ENCODE measurements at regions not wholly inside any gene's neighbourhood (a gene's known extent, or its start where the extent isn't known, plus 50 kb on each side); places are given as distances from the start of the nearest gene placed in this dataset.

DNA sequence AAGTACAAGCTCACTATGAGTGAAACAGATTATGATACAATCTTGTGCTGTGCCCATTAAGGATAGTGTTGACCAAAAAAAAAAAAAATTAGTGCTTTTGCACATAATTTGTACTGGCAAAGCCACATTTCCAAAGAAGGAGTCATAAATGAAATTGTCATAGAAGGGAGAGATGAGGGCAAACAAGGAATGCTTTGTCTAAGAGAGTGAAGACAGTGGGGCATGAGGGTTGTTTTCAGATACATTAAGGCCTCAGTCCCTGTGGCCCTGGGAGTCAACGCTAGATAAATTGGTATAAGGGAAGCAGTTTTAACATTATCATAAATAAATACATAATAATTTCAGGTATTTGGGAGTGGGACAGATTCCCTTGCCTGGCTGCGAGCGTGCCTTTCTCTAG lies 267.5 kb upstream of the PRKCQ start:
- H3K36me3 Mint-ChIP-seq (ENCODE audit: low read depth): peaks cover 3% of the 10 kb centered on the region
- H3K9me3 Mint-ChIP-seq: peaks cover 23% of the 10 kb centered on the region
- Histone ChIP-seq H3K36me3 (ENCODE audit: control insufficient read depth, insufficient read depth, low read length) (no peaks in the 10 kb centered on the region), H3K4me1 (ENCODE audit: control insufficient read depth, insufficient read depth, low read length) (no peaks in the 10 kb centered on the region), H3K9ac (ENCODE audit: extremely low read depth, low read length, poor library complexity, severe bottlenecking) (no peak overlapping the region), H3K4me3 (ENCODE audit: low read length) (no peak overlapping the region), H3K9me3 (ENCODE audit: control insufficient read depth, low read length) (peaks cover 16% of the 10 kb centered on the region), H3K27ac (ENCODE audit: low read depth, low read length) (no peak overlapping the region), H3K27me3 (ENCODE audit: control insufficient read depth, insufficient read depth, low read length, poor library complexity, severe bottlenecking) (no peaks in the 10 kb centered on the region)
- H3K4me1 Mint-ChIP-seq: no peaks in the 10 kb centered on the region
- DNase-seq: no peak
- no peak for TF ChIP-seq CTCF (conservative IDR thresholded peaks at IDR 0.05)
- WGBS, 2 experiments (ENCODE audit: insufficient coverage in 1 of 2, insufficient read length in 1 of 2): 90% methylated on average over 2 of the region's 3 CpGs; no CpG with 5 or more reads in 1 of the 2 experiments
- no peak overlapping the region for H3K4me3 Mint-ChIP-seq
- no peaks in the 10 kb centered on the region for H3K27me3 Mint-ChIP-seq (ENCODE audit: insufficient read depth)
- H3K27ac Mint-ChIP-seq: no peak overlapping the region

GRCh38 chr10:6843894-6844650 lies 264.0 kb upstream of the PRKCQ start:
- H3K27me3 Mint-ChIP-seq (ENCODE audit: insufficient read depth): no peaks in the 10 kb centered on the region
- 90 to 100% methylated on average over 1 to 3 of the region's 4 CpGs for WGBS, 2 experiments (ENCODE audit: insufficient coverage in 1 of 2, insufficient read length in 1 of 2)
- Histone ChIP-seq H3K4me3 (ENCODE audit: low read length) (no peak overlapping the region), H3K4me1 (ENCODE audit: control insufficient read depth, insufficient read depth, low read length) (no peaks in the 10 kb centered on the region), H3K27me3 (ENCODE audit: control insufficient read depth, insufficient read depth, low read length, poor library complexity, severe bottlenecking) (no peaks in the 10 kb centered on the region), H3K9ac (ENCODE audit: extremely low read depth, low read length, poor library complexity, severe bottlenecking) (no peak overlapping the region), H3K27ac (ENCODE audit: low read depth, low read length) (no peak overlapping the region), H3K36me3 (ENCODE audit: control insufficient read depth, insufficient read depth, low read length) (no peaks in the 10 kb centered on the region), H3K9me3 (ENCODE audit: control insufficient read depth, low read length) (peaks cover 24% of the 10 kb centered on the region)
- no peak for DNase-seq
- no peaks in the 10 kb centered on the region for H3K4me1 Mint-ChIP-seq
- H3K36me3 Mint-ChIP-seq (ENCODE audit: low read depth): peaks cover 3% of the 10 kb centered on the region
- H3K4me3 Mint-ChIP-seq: no peak overlapping the region
- no peak for TF ChIP-seq CTCF (conservative IDR thresholded peaks at IDR 0.05)
- peaks cover 35% of the 10 kb centered on the region for H3K9me3 Mint-ChIP-seq
- no peak overlapping the region for H3K27ac Mint-ChIP-seq

- Mint-ChIP-seq H3K4me3 (no peak overlapping the region), H3K9me3 (peaks cover 35% of the 10 kb centered on the region), H3K4me1 (no peaks in the 10 kb centered on the region), H3K27ac (no peak overlapping the region), H3K36me3 (ENCODE audit: low read depth) (peaks cover 3% of the 10 kb centered on the region), H3K27me3 (ENCODE audit: insufficient read depth) (no peaks in the 10 kb centered on the region)
- no peaks in the 10 kb centered on the region for H3K36me3 ChIP-seq (ENCODE audit: control insufficient read depth, insufficient read depth, low read length)
- no peaks in the 10 kb centered on the region for H3K27me3 ChIP-seq (ENCODE audit: control insufficient read depth, insufficient read depth, low read length, poor library complexity, severe bottlenecking)
- H3K27ac ChIP-seq (ENCODE audit: low read depth, low read length): no peak overlapping the region
- no peak overlapping the region for H3K9ac ChIP-seq (ENCODE audit: extremely low read depth, low read length, poor library complexity, severe bottlenecking)
- H3K4me1 ChIP-seq (ENCODE audit: control insufficient read depth, insufficient read depth, low read length): no peaks in the 10 kb centered on the region
- no peak for DNase-seq
- 95 to 97% methylated on average over 4 of the region's 4 CpGs for WGBS, 2 experiments (ENCODE audit: insufficient coverage in 1 of 2, insufficient read length in 1 of 2)
- peak; percentile 13 for TF ChIP-seq CTCF (conservative IDR thresholded peaks at IDR 0.05)
- no peak overlapping the region for H3K4me3 ChIP-seq (ENCODE audit: low read length)
- H3K9me3 ChIP-seq (ENCODE audit: control insufficient read depth, low read length): peaks cover 24% of the 10 kb centered on the region
These were observed 263.4 kb upstream of the PRKCQ start for GRCh38 chr10:6843481-6843881.

All from endodermal cell (in vitro differentiated cells).